Trophoblast cell (in vitro differentiated cells and primary cell): ENCODE measurements at regions not wholly inside any gene's neighbourhood (a gene's known extent, or its start where the extent isn't known, plus 50 kb on each side); places are given as distances from the start of the nearest gene placed in this dataset.

Source experiments
- DNase-seq, 2 donors: peaks; one replicate each; pipeline ENCODE4 v3.0.0-alpha.2; 2016
- H2AFZ ChIP-seq: 2 replicates; pipeline ENCODE4 v1.6.1; 2013; ENCODE audit warnings: low read length, moderate library complexity, mild to moderate bottlenecking; ENCODE audit not compliant: insufficient read depth, poor library complexity
- H2AK5ac ChIP-seq: 2 replicates; pipeline ENCODE4 v1.6.1; 2013; ENCODE audit warnings: mild to moderate bottlenecking, low read length
- H2BK120ac ChIP-seq: 2 replicates; pipeline ENCODE4 v1.6.1; 2013; ENCODE audit warnings: low read length, mild to moderate bottlenecking, moderate library complexity; ENCODE audit not compliant: insufficient read depth, poor library complexity
- H2BK12ac ChIP-seq: 2 replicates; pipeline ENCODE4 v1.6.1; 2013; ENCODE audit warnings: mild to moderate bottlenecking, low read length, moderate library complexity
- H2BK5ac ChIP-seq: 2 replicates; pipeline ENCODE4 v1.6.1; 2013; ENCODE audit warnings: low read length, low read depth, moderate library complexity, mild to moderate bottlenecking; ENCODE audit not compliant: poor library complexity
- H3K14ac ChIP-seq: 2 replicates; pipeline ENCODE4 v1.6.1; 2013; ENCODE audit warnings: mild to moderate bottlenecking, low read length
- H3K18ac ChIP-seq: 2 replicates; pipeline ENCODE4 v1.6.1; 2013; ENCODE audit warnings: mild to moderate bottlenecking, low read length
- H3K23ac ChIP-seq: 2 replicates; pipeline ENCODE4 v1.6.1; 2013; ENCODE audit warnings: low read length
- H3K27ac ChIP-seq: 2 replicates; pipeline ENCODE4 v1.5.1; 2013; ENCODE audit warnings: low read depth, mild to moderate bottlenecking, inconsistent platforms, low read length, moderate library complexity
- H3K27me3 ChIP-seq: 2 replicates; pipeline ENCODE4 v1.6.1; 2013; ENCODE audit warnings: inconsistent platforms, mild to moderate bottlenecking, low read length, moderate library complexity; ENCODE audit not compliant: insufficient read depth
- H3K36me3 ChIP-seq, 2 experiments: 1 replicate in 1 of 2; 2 replicates in 1 of 2; pipeline ENCODE4 v1.6.1; 2013; ENCODE audit warnings: low read length in 2 of 2, mild to moderate bottlenecking in 2 of 2, moderate library complexity in 1 of 2; ENCODE audit not compliant: insufficient read depth in 2 of 2, control insufficient read depth in 1 of 2
- H3K4ac ChIP-seq: 2 replicates; pipeline ENCODE4 v1.6.1; 2013; ENCODE audit warnings: low read depth, mild to moderate bottlenecking, low read length, moderate library complexity
- H3K4me1 ChIP-seq, 2 experiments: 1 replicate in 1 of 2; 2 replicates in 1 of 2; pipeline ENCODE4 v1.6.1; 2013; ENCODE audit warnings: low read length in 2 of 2, mild to moderate bottlenecking in 2 of 2, moderate library complexity in 1 of 2; ENCODE audit not compliant: insufficient read depth in 2 of 2, control insufficient read depth in 1 of 2
- H3K4me2 ChIP-seq: 2 replicates; pipeline ENCODE4 v1.6.1; 2013; ENCODE audit warnings: inconsistent platforms, mild to moderate bottlenecking, low read length, moderate library complexity
- H3K4me3 ChIP-seq: 2 replicates; pipeline ENCODE4 v1.5.1; 2013; ENCODE audit warnings: mild to moderate bottlenecking, low read depth, low read length, inconsistent platforms
- H3K79me1 ChIP-seq: one replicate; pipeline ENCODE4 v1.6.1; 2013; ENCODE audit warnings: low read length
- H3K79me2 ChIP-seq: 2 replicates; pipeline ENCODE4 v1.6.1; 2013; ENCODE audit warnings: low read length, mild to moderate bottlenecking; ENCODE audit not compliant: control insufficient read depth, insufficient read depth, poor library complexity
- H3K9ac ChIP-seq: 2 replicates; pipeline ENCODE4 v1.6.1; 2013; ENCODE audit warnings: mild to moderate bottlenecking, low read length
- H3K9me3 ChIP-seq: 2 replicates; pipeline ENCODE4 v1.6.1; 2013; ENCODE audit warnings: low read depth, mild to moderate bottlenecking, control low read depth, inconsistent platforms, low read length; ENCODE audit not compliant: insufficient read depth
- H4K12ac ChIP-seq: 2 replicates; pipeline ENCODE4 v1.6.1; 2013; ENCODE audit warnings: low read depth, mild to moderate bottlenecking, low read length, moderate library complexity
- H4K8ac ChIP-seq: 2 replicates; pipeline ENCODE4 v1.6.1; 2013; ENCODE audit warnings: low read depth, mild to moderate bottlenecking, low read length, moderate library complexity
- H4K91ac ChIP-seq: one replicate; pipeline ENCODE4 v1.6.1; 2013; ENCODE audit warnings: low read depth, mild to moderate bottlenecking, low read length, moderate library complexity
- WGBS: extraction: QIAGEN DNeasy Blood & Tissue Kit; methylation state at CpG from one replicate; pipeline ENCODE4 v1.1.7; 2013; ENCODE audit warnings: missing lambda C conversion rate; ENCODE audit not compliant: insufficient read length, insufficient coverage; ENCODE audit errors: extremely low coverage; 5-methylcytosine and 5-hydroxymethylcytosine counted together

DNA sequence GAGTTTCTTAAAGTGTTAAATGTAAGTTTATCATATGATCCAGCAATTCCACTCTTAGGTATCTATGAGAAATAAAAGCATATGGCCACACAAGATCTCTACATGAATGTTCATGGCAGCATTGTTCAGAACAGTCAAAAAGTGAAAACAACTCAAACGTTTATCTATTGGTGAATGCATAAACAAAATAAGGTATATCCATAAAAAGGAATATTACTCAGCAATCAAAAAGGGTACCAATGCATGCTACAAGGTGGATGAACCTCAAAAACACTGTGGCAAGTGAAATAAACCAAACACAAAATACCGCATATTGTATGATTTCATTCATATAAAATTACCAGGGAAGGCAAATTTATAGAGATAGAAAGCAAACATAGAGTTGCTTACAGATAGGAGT, 337.6 kb downstream of the PIK3C3 start:
- H2AFZ ChIP-seq = no peak overlapping the region
- no peaks in the 10 kb centered on the region for H3K4me1 ChIP-seq
- no peak overlapping the region for H3K4ac ChIP-seq
- H2BK5ac ChIP-seq = no peak overlapping the region
- no peak overlapping the region for H2BK12ac ChIP-seq
- H3K9me3 ChIP-seq = no peaks in the 10 kb centered on the region
- H4K91ac ChIP-seq = no peak overlapping the region
- H3K4me2 ChIP-seq = no peak overlapping the region
- no peaks in the 10 kb centered on the region for H3K36me3 ChIP-seq
- no CpG with 5 or more reads among the region's 2 CpGs for WGBS
- no peak overlapping the region for H4K8ac ChIP-seq
- DNase-seq = no peak
- H3K4me3 ChIP-seq = no peak overlapping the region
- no peak overlapping the region for H4K12ac ChIP-seq
- no peak overlapping the region for H2AK5ac ChIP-seq
- H3K27ac ChIP-seq = no peak overlapping the region
- H3K79me2 ChIP-seq = no peaks in the 10 kb centered on the region
- H3K79me1 ChIP-seq = no peaks in the 10 kb centered on the region
- H3K23ac ChIP-seq = no peak overlapping the region
- no peak overlapping the region for H3K9ac ChIP-seq
- no peak overlapping the region for H3K14ac ChIP-seq
- no peaks in the 10 kb centered on the region for H3K27me3 ChIP-seq
- H2BK120ac ChIP-seq = no peak overlapping the region
- no peak overlapping the region for H3K18ac ChIP-seq

- DNase-seq = no peak
- no CpG with 5 or more reads among the region's 1 CpG for WGBS
- no peak overlapping the region for H3K18ac ChIP-seq
Observed at GRCh38 chr18:42296192-42296591, 341.2 kb downstream of the PIK3C3 start.

DNA sequence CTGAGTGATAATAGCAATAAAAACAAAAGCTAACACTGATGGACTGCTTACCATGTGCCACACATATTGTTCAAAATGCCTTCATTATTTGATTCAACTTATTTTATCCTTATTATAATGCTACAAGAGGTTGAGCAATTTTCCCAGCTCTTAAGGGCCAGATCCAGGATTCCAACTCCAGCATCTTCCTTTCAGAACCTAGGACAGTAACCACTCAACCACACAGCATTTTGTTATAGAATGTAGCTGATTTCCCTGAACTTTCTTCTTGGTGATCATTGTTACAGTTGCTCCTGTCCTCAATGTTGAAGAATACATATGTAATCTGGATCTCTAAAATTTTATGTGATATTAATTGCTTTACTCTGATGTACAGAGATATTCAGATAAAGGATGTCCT, 341.7 kb downstream of the PIK3C3 start:
- Histone ChIP-seq H3K27me3 (no peaks in the 10 kb centered on the region), H3K9me3 (no peaks in the 10 kb centered on the region), H2AFZ (no peak overlapping the region), H3K4ac (no peak overlapping the region), H4K91ac (no peak overlapping the region), H3K14ac (no peak overlapping the region), H4K12ac (no peak overlapping the region), H3K79me1 (no peaks in the 10 kb centered on the region), H4K8ac (no peak overlapping the region), H2BK12ac (no peak overlapping the region), H3K4me1 (no peaks in the 10 kb centered on the region), H3K27ac (no peak overlapping the region), H3K79me2 (no peaks in the 10 kb centered on the region), H2AK5ac (no peak overlapping the region), H3K4me2 (no peak overlapping the region), H3K36me3 (no peaks in the 10 kb centered on the region), H2BK120ac (no peak overlapping the region), H3K18ac (no peak overlapping the region), H2BK5ac (no peak overlapping the region), H3K4me3 (no peak overlapping the region), H3K9ac (no peak overlapping the region), H3K23ac (no peak overlapping the region)
- no peak for DNase-seq

More at GRCh38 chr18:42296192-42296591, 341.2 kb downstream of the PIK3C3 start:
- Histone ChIP-seq H4K12ac (no peak overlapping the region), H3K27ac (no peak overlapping the region), H3K4me3 (no peak overlapping the region), H2BK12ac (no peak overlapping the region), H3K9ac (no peak overlapping the region), H3K4me2 (no peak overlapping the region), H2BK120ac (no peak overlapping the region), H2AK5ac (no peak overlapping the region), H3K4me1 (no peaks in the 10 kb centered on the region), H2BK5ac (no peak overlapping the region), H3K27me3 (no peaks in the 10 kb centered on the region), H4K91ac (no peak overlapping the region), H3K36me3 (no peaks in the 10 kb centered on the region), H3K23ac (no peak overlapping the region), H3K79me1 (no peaks in the 10 kb centered on the region), H3K14ac (no peak overlapping the region), H4K8ac (no peak overlapping the region), H3K9me3 (no peaks in the 10 kb centered on the region), H3K79me2 (no peaks in the 10 kb centered on the region), H3K4ac (no peak overlapping the region), H2AFZ (no peak overlapping the region)

GRCh38 chr18:42298759-42299675, 344.0 kb downstream of the PIK3C3 start:
- Histone ChIP-seq H3K27me3 (no peaks in the 10 kb centered on the region), H2AK5ac (no peak overlapping the region), H3K4me2 (no peak overlapping the region), H3K4me3 (no peak overlapping the region), H2AFZ (no peak overlapping the region), H2BK120ac (no peak overlapping the region), H3K79me1 (peaks cover 2% of the 10 kb centered on the region), H4K91ac (no peak overlapping the region), H3K14ac (no peak overlapping the region), H3K4ac (no peak overlapping the region), H3K4me1 (no peaks in the 10 kb centered on the region), H3K9me3 (no peaks in the 10 kb centered on the region), H2BK12ac (no peak overlapping the region), H3K23ac (no peak overlapping the region), H3K79me2 (no peaks in the 10 kb centered on the region), H4K12ac (no peak overlapping the region), H3K36me3 (no peaks in the 10 kb centered on the region), H3K18ac (no peak overlapping the region), H3K27ac (no peak overlapping the region), H2BK5ac (no peak overlapping the region), H3K9ac (no peak overlapping the region), H4K8ac (no peak overlapping the region)
- no CpG with 5 or more reads among the region's 15 CpGs for WGBS
- peak; percentile 72 to 91 for DNase-seq
